ENCODE measurements at regions not wholly inside any gene's neighbourhood (a gene's known extent, or its start where the extent isn't known, plus 50 kb on each side); places are given as distances from the start of the nearest gene placed in this dataset.

DNA sequence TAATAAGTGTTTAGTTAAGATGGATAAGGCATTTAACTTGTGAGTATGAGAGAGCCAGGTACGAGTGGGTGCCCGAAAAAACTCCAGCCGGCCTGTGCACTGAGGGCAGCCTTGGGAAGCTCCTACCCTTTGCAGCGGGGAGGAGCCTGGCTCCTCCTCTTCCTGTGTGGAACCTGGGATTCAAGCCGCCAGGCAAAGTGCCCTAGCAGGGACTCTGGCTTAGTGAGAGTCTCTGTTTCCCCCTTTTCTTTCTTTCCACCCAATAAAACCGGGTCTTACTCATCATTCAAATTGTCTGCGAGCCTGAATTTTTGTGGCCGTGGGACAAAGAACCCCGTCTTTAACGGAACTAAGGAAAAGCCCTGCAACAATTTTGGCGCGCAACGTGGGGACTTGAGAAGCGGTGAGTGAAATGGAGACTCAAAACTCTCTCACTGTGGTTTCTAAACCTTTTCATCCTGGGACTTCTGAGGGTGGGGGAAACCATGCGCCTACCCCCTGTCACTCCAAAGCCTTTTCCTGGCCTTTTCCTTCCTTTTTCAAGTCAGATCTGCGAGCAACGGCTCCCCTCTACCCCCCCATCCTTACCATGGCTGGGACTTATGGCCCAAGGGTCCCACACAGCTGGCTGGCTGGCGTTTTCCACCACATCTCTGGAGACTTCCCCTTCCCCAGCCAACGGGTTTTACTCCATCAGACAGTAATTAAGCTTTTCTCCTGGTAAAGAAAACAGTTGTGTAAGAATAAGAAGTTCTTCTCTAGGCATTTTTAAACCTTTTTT, 535.7 kb upstream of the ACO1 start (continued):
- no peak for TF ChIP-seq CC2D1A (CRISPR knock-in tag; IDR thresholded peaks at IDR 0.05)
- TF ChIP-seq MED13 (CRISPR knock-in tag; IDR thresholded peaks at IDR 0.05): no peak
- peak; percentile 42; the same call in 1 of the 2 replicates for TF ChIP-seq GABPA (IDR thresholded peaks at IDR 0.05; ENCODE audit: low read depth, low read length)
- TF ChIP-seq GABPA (CRISPR knock-in tag; IDR thresholded peaks at IDR 0.05; ENCODE audit: low read depth): peak; percentile 81
- TF ChIP-seq ZNF235 (CRISPR knock-in tag; IDR thresholded peaks at IDR 0.05; ENCODE audit: borderline replicate concordance): no peak
- TF ChIP-seq YEATS4 (CRISPR knock-in tag; IDR thresholded peaks at IDR 0.05; ENCODE audit: borderline replicate concordance): peak; percentile 84
- no peak for TF ChIP-seq CREB1 (IDR thresholded peaks at IDR 0.05)
- 0 out of 2 replicates have a peak, but pooled peaks have one; percentile 27 for TF ChIP-seq CREB1 (CRISPR knock-in tag; IDR thresholded peaks at IDR 0.05)
- TF ChIP-seq TMF1 (CRISPR knock-in tag; IDR thresholded peaks at IDR 0.05; ENCODE audit: low read depth): no peak
- TF ChIP-seq ZNF775 (CRISPR knock-in tag; IDR thresholded peaks at IDR 0.05; ENCODE audit: borderline replicate concordance): no peak
- TF ChIP-seq IRF9 (CRISPR knock-in tag; IDR thresholded peaks at IDR 0.05; ENCODE audit: borderline replicate concordance): no peak
- no peak for TF ChIP-seq ZNF580 (CRISPR knock-in tag; IDR thresholded peaks at IDR 0.05; ENCODE audit: borderline replicate concordance, low read depth)
- TF ChIP-seq ZNF780A (CRISPR knock-in tag; IDR thresholded peaks at IDR 0.05): no peak
- no peak for TF ChIP-seq ZNF280D (CRISPR knock-in tag; IDR thresholded peaks at IDR 0.05)
- TF ChIP-seq NFATC3 (CRISPR knock-in tag; IDR thresholded peaks at IDR 0.05): no peak
- TF ChIP-seq TEAD3 (CRISPR knock-in tag; optimal IDR thresholded peaks at IDR 0.05; ENCODE audit: borderline replicate concordance): no peak
- 0 out of 2 replicates have a peak, but pooled peaks have one; percentile 38 for TF ChIP-seq MEIS2 (CRISPR knock-in tag; IDR thresholded peaks at IDR 0.05)
- TF ChIP-seq, protein P1, sequence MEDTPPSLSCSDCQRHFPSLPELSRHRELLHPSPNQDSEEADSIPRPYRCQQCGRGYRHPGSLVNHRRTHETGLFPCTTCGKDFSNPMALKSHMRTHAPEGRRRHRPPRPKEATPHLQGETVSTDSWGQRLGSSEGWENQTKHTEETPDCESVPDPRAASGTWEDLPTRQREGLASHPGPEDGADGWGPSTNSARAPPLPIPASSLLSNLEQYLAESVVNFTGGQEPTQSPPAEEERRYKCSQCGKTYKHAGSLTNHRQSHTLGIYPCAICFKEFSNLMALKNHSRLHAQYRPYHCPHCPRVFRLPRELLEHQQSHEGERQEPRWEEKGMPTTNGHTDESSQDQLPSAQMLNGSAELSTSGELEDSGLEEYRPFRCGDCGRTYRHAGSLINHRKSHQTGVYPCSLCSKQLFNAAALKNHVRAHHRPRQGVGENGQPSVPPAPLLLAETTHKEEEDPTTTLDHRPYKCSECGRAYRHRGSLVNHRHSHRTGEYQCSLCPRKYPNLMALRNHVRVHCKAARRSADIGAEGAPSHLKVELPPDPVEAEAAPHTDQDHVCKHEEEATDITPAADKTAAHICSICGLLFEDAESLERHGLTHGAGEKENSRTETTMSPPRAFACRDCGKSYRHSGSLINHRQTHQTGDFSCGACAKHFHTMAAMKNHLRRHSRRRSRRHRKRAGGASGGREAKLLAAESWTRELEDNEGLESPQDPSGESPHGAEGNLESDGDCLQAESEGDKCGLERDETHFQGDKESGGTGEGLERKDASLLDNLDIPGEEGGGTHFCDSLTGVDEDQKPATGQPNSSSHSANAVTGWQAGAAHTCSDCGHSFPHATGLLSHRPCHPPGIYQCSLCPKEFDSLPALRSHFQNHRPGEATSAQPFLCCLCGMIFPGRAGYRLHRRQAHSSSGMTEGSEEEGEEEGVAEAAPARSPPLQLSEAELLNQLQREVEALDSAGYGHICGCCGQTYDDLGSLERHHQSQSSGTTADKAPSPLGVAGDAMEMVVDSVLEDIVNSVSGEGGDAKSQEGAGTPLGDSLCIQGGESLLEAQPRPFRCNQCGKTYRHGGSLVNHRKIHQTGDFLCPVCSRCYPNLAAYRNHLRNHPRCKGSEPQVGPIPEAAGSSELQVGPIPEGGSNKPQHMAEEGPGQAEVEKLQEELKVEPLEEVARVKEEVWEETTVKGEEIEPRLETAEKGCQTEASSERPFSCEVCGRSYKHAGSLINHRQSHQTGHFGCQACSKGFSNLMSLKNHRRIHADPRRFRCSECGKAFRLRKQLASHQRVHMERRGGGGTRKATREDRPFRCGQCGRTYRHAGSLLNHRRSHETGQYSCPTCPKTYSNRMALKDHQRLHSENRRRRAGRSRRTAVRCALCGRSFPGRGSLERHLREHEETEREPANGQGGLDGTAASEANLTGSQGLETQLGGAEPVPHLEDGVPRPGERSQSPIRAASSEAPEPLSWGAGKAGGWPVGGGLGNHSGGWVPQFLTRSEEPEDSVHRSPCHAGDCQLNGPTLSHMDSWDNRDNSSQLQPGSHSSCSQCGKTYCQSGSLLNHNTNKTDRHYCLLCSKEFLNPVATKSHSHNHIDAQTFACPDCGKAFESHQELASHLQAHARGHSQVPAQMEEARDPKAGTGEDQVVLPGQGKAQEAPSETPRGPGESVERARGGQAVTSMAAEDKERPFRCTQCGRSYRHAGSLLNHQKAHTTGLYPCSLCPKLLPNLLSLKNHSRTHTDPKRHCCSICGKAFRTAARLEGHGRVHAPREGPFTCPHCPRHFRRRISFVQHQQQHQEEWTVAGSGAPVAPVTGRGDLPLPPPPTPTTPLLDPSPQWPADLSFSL (CRISPR knock-in tag; IDR thresholded peaks at IDR 0.05): no peak
- TF ChIP-seq ZNF552 (CRISPR knock-in tag; IDR thresholded peaks at IDR 0.05; ENCODE audit: borderline replicate concordance): no peak
- TF ChIP-seq KAT2B (IDR thresholded peaks at IDR 0.05; ENCODE audit: borderline replicate concordance, low read depth, low read length): no peak
